WI38 (cell line): ENCODE measurements at regions not wholly inside any gene's neighbourhood (a gene's known extent, or its start where the extent isn't known, plus 50 kb on each side); places are given as distances from the start of the nearest gene placed in this dataset.

Experiments used
- H3K4me3 ChIP-seq: 2 replicates; pipeline ENCODE4 v1.5.1; 2011; ENCODE audit warnings: low read depth, mild to moderate bottlenecking, control low read depth, low read length
- TF ChIP-seq, protein P1 (sequence below): IDR thresholded peaks from 2 replicates; pipeline ENCODE4 v1.5.1; 2012; ENCODE audit warnings: low read depth, mild to moderate bottlenecking, control low read depth, low read length

DNA sequence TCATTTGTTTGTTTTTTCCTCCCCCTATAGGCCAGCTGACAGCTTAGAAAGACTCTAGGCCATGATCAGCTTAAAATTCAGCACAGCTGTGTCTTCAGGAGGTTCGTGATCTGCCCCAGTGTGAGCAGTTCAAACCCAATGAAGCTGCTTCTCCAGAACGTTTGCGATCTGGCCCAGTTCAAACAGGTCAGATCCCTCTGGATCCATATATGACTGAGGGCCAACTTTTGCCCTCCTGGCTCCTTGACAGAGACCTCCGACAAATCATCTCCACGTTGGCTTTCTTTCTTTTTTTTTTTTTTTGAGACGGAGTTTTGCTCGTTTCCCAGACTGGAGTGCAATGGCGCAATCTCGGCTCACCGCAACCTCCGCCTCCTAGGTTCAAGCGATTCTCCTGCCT, 50.2 kb upstream of the ATF7IP2 start:
- TF ChIP-seq, protein P1, sequence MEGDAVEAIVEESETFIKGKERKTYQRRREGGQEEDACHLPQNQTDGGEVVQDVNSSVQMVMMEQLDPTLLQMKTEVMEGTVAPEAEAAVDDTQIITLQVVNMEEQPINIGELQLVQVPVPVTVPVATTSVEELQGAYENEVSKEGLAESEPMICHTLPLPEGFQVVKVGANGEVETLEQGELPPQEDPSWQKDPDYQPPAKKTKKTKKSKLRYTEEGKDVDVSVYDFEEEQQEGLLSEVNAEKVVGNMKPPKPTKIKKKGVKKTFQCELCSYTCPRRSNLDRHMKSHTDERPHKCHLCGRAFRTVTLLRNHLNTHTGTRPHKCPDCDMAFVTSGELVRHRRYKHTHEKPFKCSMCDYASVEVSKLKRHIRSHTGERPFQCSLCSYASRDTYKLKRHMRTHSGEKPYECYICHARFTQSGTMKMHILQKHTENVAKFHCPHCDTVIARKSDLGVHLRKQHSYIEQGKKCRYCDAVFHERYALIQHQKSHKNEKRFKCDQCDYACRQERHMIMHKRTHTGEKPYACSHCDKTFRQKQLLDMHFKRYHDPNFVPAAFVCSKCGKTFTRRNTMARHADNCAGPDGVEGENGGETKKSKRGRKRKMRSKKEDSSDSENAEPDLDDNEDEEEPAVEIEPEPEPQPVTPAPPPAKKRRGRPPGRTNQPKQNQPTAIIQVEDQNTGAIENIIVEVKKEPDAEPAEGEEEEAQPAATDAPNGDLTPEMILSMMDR, result no peak
- no peak overlapping the region for H3K4me3 ChIP-seq
